Pancreas (tissue), 10 donors: ENCODE measurements at regions not wholly inside any gene's neighbourhood (a gene's known extent, or its start where the extent isn't known, plus 50 kb on each side); places are given as distances from the start of the nearest gene placed in this dataset.
A peak's percentile ranks its signal among the peaks of the same experiment; 100 is the strongest.

Source experiments
- ATAC-seq, 4 donors: fragments of 200-7000 bp; cut with Tn5 transposase; one replicate each; pipeline versions ENCODE4 v1.8.0 to v1.9.1; 2020; ENCODE audit warnings: mild to moderate bottlenecking in 4 of 4, moderate library complexity in 4 of 4
- DNase-seq, 6 donors: peaks; one replicate each; pipeline ENCODE4 v3.0.0-alpha.2; 2020
- FAIRE-seq: peaks from 2 replicates; lab custom pipeline; 2012; peaks lifted over from hg19 to GRCh38; lab: Jason Lieb, UNC
- H3K27ac ChIP-seq, 4 donors: fragments of 200-600 bp; sonication (generic); 1 replicate in 3 of 4; 2 replicates in 1 of 4; pipeline versions ENCODE4 v1.5.0 to v1.8.0; 2020
- H3K27me3 ChIP-seq, 4 donors: fragments of 200-600 bp; one replicate each; pipeline ENCODE4 v1.8.0; 2021
- H3K36me3 ChIP-seq, 3 donors: fragments of 200-600 bp; sonication (generic) in 1 of 3; one replicate each; pipeline versions ENCODE4 v1.5.0 to v1.8.0; 2020 to 2021
- H3K4me1 ChIP-seq, 3 donors: fragments of 200-600 bp; one replicate each; pipeline ENCODE4 v1.8.0; 2021
- H3K4me3 ChIP-seq, 4 donors: fragments of 200-600 bp; sonication (generic) in 2 of 4; one replicate each; pipeline versions ENCODE4 v1.5.0 to v1.8.0; 2020 to 2021
- H3K9me3 ChIP-seq, 4 donors: fragments of 200-600 bp; one replicate each; pipeline ENCODE4 v1.8.0; 2021
- CTCF ChIP-seq, 4 donors: fragments of 200-600 bp; sonication (generic) in 3 of 4; IDR thresholded peaks; one replicate each; pipeline versions ENCODE4 v1.5.0 to v1.8.0; 2021; ENCODE audit warnings: antibody characterized with exemption in 4 of 4
- WGBS, 2 donors: extraction: QIAGEN DNeasy Blood & Tissue Kit; methylation state at CpG; one replicate each; pipeline ENCODE4 v1.1.7; 2013; 5-methylcytosine and 5-hydroxymethylcytosine counted together
- intact Hi-C, 3 donors: fragments of 100-400 bp; cut with DNase I; formaldehyde crosslinking; loops; one replicate each; pipeline versions ENCODE4 v1.11.1 to v1.14.2; 2022
- donor health status: healthy with polysubstance abuse.
- donor health status: DM: no; HTN: no; CAD: no; lungs with moderate emphysema.
- donor health status: DM: no; HTN: no; CAD: no.
- donor health status: control.
- donor health status: control.
- donor health status: Bipolar disorder and iron deficiency.
- donor health status: DM: yes; HTN: yes; CAD: no.
- donor health status: DM: no; HTN: no; CAD: no.
- donor health status: DM: no; HTN: no; CAD: no.
- donor health status: DM: yes; HTN: yes; CAD: no.

DNA sequence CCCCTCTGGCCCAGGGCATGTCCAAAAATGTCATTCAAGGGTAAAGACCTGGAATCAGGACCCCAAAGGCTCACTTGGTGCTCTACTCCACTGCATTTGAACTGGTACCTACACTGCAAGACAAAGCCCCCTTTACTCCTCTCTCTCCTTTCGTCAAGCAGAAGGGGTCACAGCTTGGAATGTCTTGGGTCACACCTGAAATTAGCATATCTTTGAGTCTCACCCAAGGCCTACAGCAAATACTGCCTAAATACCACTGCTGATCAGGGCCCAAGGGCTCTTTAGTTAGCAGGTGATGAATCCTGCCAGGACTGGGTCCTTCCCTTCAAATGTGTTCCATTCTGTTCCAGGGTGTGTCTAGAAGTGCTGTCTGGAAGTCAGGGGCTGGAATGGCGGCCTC lies 320.6 kb downstream of the SV2B start:
- ATAC-seq: no peak
- no peak overlapping the region for H3K27ac ChIP-seq

GRCh38 chr15:91422797-91423196 lies 322.7 kb downstream of the SV2B start:
- no peak overlapping the region for H3K4me3 ChIP-seq
- no peaks in the 10 kb centered on the region for H3K9me3 ChIP-seq
- H3K27ac ChIP-seq: no peak overlapping the region
- ATAC-seq (no peak), FAIRE-seq (no peak), DNase-seq (no peak)
- 31 to 32% methylated on average over 1 of the region's 1 CpG for WGBS, 2 donors
- no peaks in the 10 kb centered on the region for H3K36me3 ChIP-seq
- H3K27me3 ChIP-seq: peaks cover 0 to 3% (median 0%) of the 10 kb centered on the region in 4 donors
- intact Hi-C loops: no loop called here
- no peak for TF ChIP-seq CTCF (IDR thresholded peaks at IDR 0.05)
- H3K4me1 ChIP-seq: no peaks in the 10 kb centered on the region

More for the DNA sequence above, 320.6 kb downstream of the SV2B start:
- WGBS, 2 donors: 73 to 76% methylated on average over 2 of the region's 2 CpGs
- H3K4me3 ChIP-seq: no peak overlapping the region
- peaks cover 0 to 3% (median 0%) of the 10 kb centered on the region in 4 donors for H3K27me3 ChIP-seq
- no peak for TF ChIP-seq CTCF (IDR thresholded peaks at IDR 0.05)
- no peaks in the 10 kb centered on the region for H3K4me1 ChIP-seq
- no peaks in the 10 kb centered on the region for H3K36me3 ChIP-seq
- FAIRE-seq (no peak), DNase-seq (no peak)
- intact Hi-C loops: no loop called here
- H3K9me3 ChIP-seq: no peaks in the 10 kb centered on the region

- TF ChIP-seq CTCF (IDR thresholded peaks at IDR 0.05): no peak
- Histone ChIP-seq H3K27me3 (no peaks in the 10 kb centered on the region), H3K36me3 (no peaks in the 10 kb centered on the region), H3K9me3 (no peaks in the 10 kb centered on the region), H3K4me3 (no peak overlapping the region), H3K4me1 (no peaks in the 10 kb centered on the region), H3K27ac (no peak overlapping the region)
- intact Hi-C loops: no loop called here
- 76 to 86% methylated on average over 1 of the region's 1 CpG for WGBS, 2 donors
- FAIRE-seq (no peak), ATAC-seq (no peak), DNase-seq (no peak)
These were observed 323.9 kb downstream of the SV2B start for GRCh38 chr15:91424001-91424400.

- no peaks in the 10 kb centered on the region for H3K9me3 ChIP-seq
- DNase-seq: no peak
- 50 to 72% methylated on average over 4 of the region's 4 CpGs for WGBS, 2 donors
- intact Hi-C loops: no loop called here
- ATAC-seq: peak in 2 of 4 donors; percentile 16 to 34
- no peaks in the 10 kb centered on the region for H3K36me3 ChIP-seq
- no peak overlapping the region for H3K27ac ChIP-seq
- H3K4me1 ChIP-seq: no peaks in the 10 kb centered on the region
- no peak overlapping the region for H3K4me3 ChIP-seq
- TF ChIP-seq CTCF (IDR thresholded peaks at IDR 0.05): no peak
- no peaks in the 10 kb centered on the region for H3K27me3 ChIP-seq
- no peak for FAIRE-seq
These were observed 326.4 kb downstream of the SV2B start for GRCh38 chr15:91426412-91426811.

DNA sequence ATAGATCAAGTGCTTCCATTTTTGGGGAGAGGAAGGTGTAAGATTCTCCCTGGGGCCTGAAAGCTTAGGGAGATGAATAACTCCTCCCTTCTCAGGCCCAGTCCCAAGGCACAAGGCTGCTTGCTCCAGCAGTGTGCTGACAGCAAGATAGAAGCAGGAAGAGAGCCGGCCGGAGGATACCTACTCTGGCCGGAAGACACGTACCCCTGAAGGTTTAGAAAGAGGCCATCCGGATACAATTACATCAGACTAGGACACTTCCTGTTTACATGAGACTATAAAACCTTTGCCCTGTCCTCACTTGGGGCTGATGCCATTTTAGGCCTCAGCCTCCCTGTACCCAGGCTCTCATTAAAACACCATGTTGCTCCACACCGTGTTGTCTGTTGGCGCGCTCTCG lies 329.9 kb downstream of the SV2B start:
- WGBS, 2 donors: 90 to 94% methylated on average over 9 of the region's 9 CpGs
- TF ChIP-seq CTCF (IDR thresholded peaks at IDR 0.05): no peak
- no peak for ATAC-seq
- H3K36me3 ChIP-seq: no peaks in the 10 kb centered on the region
- no peak for DNase-seq
- no peaks in the 10 kb centered on the region for H3K9me3 ChIP-seq
- FAIRE-seq: no peak
- peak overlapping the region in 1 of 4 donors; percentile 20 for H3K27ac ChIP-seq
- intact Hi-C loops: no loop called here
- no peak overlapping the region for H3K4me3 ChIP-seq
- H3K27me3 ChIP-seq: no peaks in the 10 kb centered on the region
- no peaks in the 10 kb centered on the region for H3K4me1 ChIP-seq
